ENCODE measurements at regions not wholly inside any gene's neighbourhood (a gene's known extent, or its start where the extent isn't known, plus 50 kb on each side); places are given as distances from the start of the nearest gene placed in this dataset.

DNA sequence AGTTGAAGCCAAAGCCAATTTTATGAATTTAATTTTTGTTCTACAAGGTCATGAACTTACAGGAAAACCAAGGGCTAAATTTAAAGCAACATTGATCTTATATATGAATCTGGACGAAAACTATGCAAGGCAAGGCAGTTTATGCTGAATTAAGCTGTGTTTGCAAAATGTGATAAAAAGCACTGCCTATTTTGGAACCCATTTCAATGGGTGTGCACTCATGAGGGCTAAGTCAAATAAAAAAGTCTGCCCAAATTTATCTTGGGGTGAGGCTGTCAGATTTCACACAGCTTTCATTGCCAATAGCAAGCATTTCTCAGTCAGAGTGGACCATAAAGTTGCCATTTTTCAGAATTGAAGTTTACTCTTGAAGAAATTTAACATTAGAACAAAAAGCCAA lies 199.9 kb downstream of the LURAP1L start:
- TF ChIP-seq POLR2A (IDR thresholded peaks at IDR 0.05; ENCODE audit: low read length) (no peak), GATA1 (IDR thresholded peaks at IDR 0.05; ENCODE audit: low read depth, low read length) (no peak)
